ENCODE measurements at regions not wholly inside any gene's neighbourhood (a gene's known extent, or its start where the extent isn't known, plus 50 kb on each side); places are given as distances from the start of the nearest gene placed in this dataset.

DNA sequence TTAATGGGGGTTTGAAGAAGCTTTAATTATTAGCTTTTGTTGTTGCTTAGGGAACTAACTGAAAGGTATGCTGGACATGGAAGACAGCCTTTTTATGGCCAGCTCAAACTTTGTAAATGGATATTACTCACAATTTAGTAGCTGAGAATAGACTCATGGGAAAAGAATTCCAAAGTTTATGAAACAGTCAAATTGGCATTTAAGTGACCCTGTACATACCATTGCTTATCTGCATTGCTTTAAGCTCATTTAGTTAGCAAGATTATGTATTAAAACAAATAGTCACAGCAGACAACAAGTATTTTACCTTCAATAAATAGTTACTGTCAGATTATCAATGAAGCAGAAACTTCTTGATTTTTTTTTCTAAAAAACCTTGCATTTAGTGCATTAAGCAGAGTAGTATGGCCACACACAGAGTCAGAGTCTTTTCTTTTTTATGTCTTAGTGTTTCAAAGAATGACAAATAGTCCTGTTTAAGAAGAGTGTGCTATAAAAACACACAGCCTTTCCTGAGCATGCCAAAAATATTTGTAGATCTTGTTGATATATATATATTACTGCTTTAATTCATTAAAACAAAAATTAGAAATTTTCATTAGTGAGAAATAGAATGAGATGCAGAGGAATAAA, 102.2 kb downstream of the TTC6 start:
- no peak overlapping the region for H3K4me3 ChIP-seq (replicated peaks; ENCODE audit: low read depth, low read length)
- DNase-seq (ENCODE audit: extremely low read depth, low read depth), result peak; percentile 10
- TF ChIP-seq, protein P1, sequence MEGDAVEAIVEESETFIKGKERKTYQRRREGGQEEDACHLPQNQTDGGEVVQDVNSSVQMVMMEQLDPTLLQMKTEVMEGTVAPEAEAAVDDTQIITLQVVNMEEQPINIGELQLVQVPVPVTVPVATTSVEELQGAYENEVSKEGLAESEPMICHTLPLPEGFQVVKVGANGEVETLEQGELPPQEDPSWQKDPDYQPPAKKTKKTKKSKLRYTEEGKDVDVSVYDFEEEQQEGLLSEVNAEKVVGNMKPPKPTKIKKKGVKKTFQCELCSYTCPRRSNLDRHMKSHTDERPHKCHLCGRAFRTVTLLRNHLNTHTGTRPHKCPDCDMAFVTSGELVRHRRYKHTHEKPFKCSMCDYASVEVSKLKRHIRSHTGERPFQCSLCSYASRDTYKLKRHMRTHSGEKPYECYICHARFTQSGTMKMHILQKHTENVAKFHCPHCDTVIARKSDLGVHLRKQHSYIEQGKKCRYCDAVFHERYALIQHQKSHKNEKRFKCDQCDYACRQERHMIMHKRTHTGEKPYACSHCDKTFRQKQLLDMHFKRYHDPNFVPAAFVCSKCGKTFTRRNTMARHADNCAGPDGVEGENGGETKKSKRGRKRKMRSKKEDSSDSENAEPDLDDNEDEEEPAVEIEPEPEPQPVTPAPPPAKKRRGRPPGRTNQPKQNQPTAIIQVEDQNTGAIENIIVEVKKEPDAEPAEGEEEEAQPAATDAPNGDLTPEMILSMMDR (IDR thresholded peaks at IDR 0.05; ENCODE audit: low read depth, low read length, missing control alignments), result no peak

DNA sequence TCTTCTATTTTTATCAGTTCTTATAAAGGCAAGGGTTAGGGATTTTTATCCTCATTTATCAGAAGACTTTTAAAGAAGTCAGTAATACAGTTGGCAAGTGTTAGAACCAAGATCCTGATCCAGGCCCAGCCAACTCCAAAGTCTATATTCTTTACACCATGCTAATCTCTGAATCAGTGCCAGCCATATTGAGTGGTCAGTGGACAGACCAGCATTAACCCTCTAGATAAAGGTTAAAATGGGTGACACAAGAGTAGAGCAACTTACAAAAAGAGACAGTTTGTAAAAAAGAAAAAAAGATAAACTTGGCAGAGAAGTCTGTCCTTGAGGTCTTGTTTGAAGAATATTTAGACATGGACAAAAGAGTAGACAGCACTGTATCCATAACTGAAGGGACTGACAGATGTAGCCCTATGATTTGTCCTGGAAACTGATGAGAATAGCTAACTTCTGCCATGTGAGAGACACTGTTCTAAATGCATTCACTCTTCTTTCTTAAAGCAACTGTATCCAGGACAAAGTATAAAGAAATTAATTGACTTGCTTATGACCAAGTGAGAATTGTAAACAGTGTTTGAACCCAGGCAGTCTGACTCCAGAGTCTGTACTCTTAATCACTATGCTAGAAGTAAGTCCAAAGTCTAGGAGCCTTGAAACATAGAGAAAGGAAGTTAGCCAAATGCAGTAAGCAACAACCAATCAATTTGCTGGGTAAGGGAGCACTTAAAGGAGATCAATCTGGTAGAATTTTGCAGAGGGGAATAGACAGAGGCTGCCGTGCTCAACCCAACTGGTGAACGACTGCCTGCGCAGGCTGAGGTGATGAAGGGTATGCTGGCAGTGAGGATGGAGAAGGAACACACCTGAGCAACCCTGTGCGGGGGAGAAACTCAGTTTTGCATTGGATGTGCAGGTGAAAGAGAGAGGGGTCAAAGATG, 103.7 kb downstream of the TTC6 start:
- no peak overlapping the region for H3K4me3 ChIP-seq (replicated peaks; ENCODE audit: low read depth, low read length)
- DNase-seq (ENCODE audit: extremely low read depth, low read depth), result no peak
- TF ChIP-seq, protein P1 (IDR thresholded peaks at IDR 0.05; ENCODE audit: low read depth, low read length, missing control alignments), result no peak

GRCh38 chr14:37707716-37708115, 112.3 kb downstream of the TTC6 start:
- TF ChIP-seq, protein P1 (IDR thresholded peaks at IDR 0.05; ENCODE audit: low read depth, low read length, missing control alignments), result no peak
- H3K4me3 ChIP-seq (replicated peaks; ENCODE audit: low read depth, low read length), result no peak overlapping the region
- DNase-seq (ENCODE audit: extremely low read depth, low read depth), result no peak

- DNase-seq (ENCODE audit: extremely low read depth, low read depth), result no peak
- TF ChIP-seq, protein P1 (IDR thresholded peaks at IDR 0.05; ENCODE audit: low read depth, low read length, missing control alignments), result no peak
- no peak overlapping the region for H3K4me3 ChIP-seq (replicated peaks; ENCODE audit: low read depth, low read length)
These were observed 113.1 kb downstream of the TTC6 start for GRCh38 chr14:37708481-37708880.

DNA sequence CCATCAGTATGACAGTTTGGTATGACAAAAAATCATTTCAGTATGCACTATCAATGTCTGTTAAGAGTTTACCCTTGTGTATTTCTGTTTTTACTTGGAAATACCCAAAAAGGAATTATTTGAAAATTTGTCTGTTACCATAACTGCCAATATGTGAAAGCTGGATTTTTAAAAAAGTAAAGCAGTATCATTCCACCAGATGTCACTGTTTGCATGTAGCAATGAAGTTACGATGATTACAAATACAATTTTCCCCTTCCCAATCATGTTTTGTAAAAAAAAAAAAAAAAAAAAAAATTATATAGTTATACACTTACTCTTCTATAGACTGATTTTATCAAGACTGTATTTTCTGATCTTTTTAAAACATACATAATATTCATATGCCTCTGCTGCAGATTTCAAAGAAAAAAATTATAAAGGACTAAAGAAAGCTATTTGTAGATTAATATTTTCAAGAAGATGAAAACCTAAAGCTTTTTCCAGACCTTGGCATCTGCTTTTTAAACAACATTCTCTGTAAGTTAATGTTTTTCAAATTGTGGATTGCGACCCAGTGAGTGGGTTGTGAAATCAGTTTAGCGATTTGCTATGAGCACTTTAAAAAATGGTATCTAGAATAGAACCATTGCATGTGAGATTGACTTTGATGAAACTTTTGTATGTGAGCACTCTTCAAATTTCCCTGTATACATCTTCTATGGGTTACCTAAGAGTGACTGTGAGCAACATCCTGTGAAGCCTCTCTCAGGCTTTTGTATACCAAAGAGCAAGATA, 114.2 kb downstream of the TTC6 start:
- DNase-seq (ENCODE audit: extremely low read depth, low read depth), result peak; percentile 16
- TF ChIP-seq, protein P1 (IDR thresholded peaks at IDR 0.05; ENCODE audit: low read depth, low read length, missing control alignments), result peak; percentile 7
- H3K4me3 ChIP-seq (replicated peaks; ENCODE audit: low read depth, low read length), result no peak overlapping the region

- DNase-seq (ENCODE audit: extremely low read depth, low read depth), result no peak
- TF ChIP-seq, protein P1 (IDR thresholded peaks at IDR 0.05; ENCODE audit: low read depth, low read length, missing control alignments), result no peak
- H3K4me3 ChIP-seq (replicated peaks; ENCODE audit: low read depth, low read length), result no peak overlapping the region
These were observed 116.0 kb downstream of the TTC6 start for GRCh38 chr14:37711356-37711830.

Measured in HFF-Myc (cell line).